GM18498 (cell line): ENCODE measurements at regions not wholly inside any gene's neighbourhood (a gene's known extent, or its start where the extent isn't known, plus 50 kb on each side); places are given as distances from the start of the nearest gene placed in this dataset.

ENCODE experiments used
- ATAC-seq: cut with Tn5 transposase; IDR thresholded peaks from one replicate; pipeline ENCODE4 v1.9.1; 2021; ENCODE audit warnings: mild to moderate bottlenecking, moderate library complexity; ENCODE audit not compliant: unreplicated experiment

GRCh38 chr2:6495466-6495865 lies 370.2 kb downstream of the CMPK2 start:
- no peak for ATAC-seq

GRCh38 chr2:6496376-6496775 lies 369.3 kb downstream of the CMPK2 start:
- ATAC-seq, result no peak

- no peak for ATAC-seq
Measured at GRCh38 chr2:6497048-6497447, 368.7 kb downstream of the CMPK2 start.

- ATAC-seq, result no peak
Measured at GRCh38 chr2:6498841-6499240, 366.9 kb downstream of the CMPK2 start.

- ATAC-seq, result no peak
Measured at GRCh38 chr2:6499691-6500090, 366.0 kb downstream of the CMPK2 start.

GRCh38 chr2:6506361-6506794 lies 359.3 kb downstream of the CMPK2 start:
- ATAC-seq, result no peak

- ATAC-seq, result no peak
Measured at GRCh38 chr2:6506859-6507258, 358.8 kb downstream of the CMPK2 start.

GRCh38 chr2:6510532-6510931 lies 355.2 kb downstream of the CMPK2 start:
- ATAC-seq, result no peak

GRCh38 chr2:6512589-6512988 lies 353.1 kb downstream of the CMPK2 start:
- ATAC-seq, result no peak

- ATAC-seq, result no peak
Measured at GRCh38 chr2:6516674-6517073, 349.0 kb downstream of the CMPK2 start.

- no peak for ATAC-seq
Measured at GRCh38 chr2:6518361-6518760, 347.3 kb downstream of the CMPK2 start.

- no peak for ATAC-seq
Measured at GRCh38 chr2:6523476-6523875, 342.2 kb downstream of the CMPK2 start.

- ATAC-seq, result no peak
Measured at GRCh38 chr2:6524691-6525474, 340.8 kb downstream of the CMPK2 start.

GRCh38 chr2:6525475-6525964 lies 340.2 kb downstream of the CMPK2 start:
- ATAC-seq, result no peak

- no peak for ATAC-seq
Measured at GRCh38 chr2:6526093-6526824, 339.4 kb downstream of the CMPK2 start.

GRCh38 chr2:6531304-6531703 lies 334.4 kb downstream of the CMPK2 start:
- ATAC-seq, result no peak

GRCh38 chr2:6535572-6535971 lies 330.1 kb downstream of the CMPK2 start:
- no peak for ATAC-seq

GRCh38 chr2:6538607-6539006 lies 327.1 kb downstream of the CMPK2 start:
- no peak for ATAC-seq

GRCh38 chr2:6545336-6545735 lies 320.4 kb downstream of the CMPK2 start:
- ATAC-seq, result no peak

GRCh38 chr2:6545795-6546194 lies 319.9 kb downstream of the CMPK2 start:
- no peak for ATAC-seq

GRCh38 chr2:6554466-6554865 lies 311.2 kb downstream of the CMPK2 start:
- ATAC-seq, result no peak

- ATAC-seq, result no peak
Measured at GRCh38 chr2:6556755-6557154, 309.0 kb downstream of the CMPK2 start.
